Hepatocyte (in vitro differentiated cells): ENCODE measurements at regions not wholly inside any gene's neighbourhood (a gene's known extent, or its start where the extent isn't known, plus 50 kb on each side); places are given as distances from the start of the nearest gene placed in this dataset.

ENCODE experiments used
- DNase-seq: peaks from one replicate; pipeline ENCODE4 v3.0.0-alpha.2; 2016; ENCODE audit warnings: low spot score
- H2AFZ ChIP-seq: fragments of 200-600 bp; sonication (generic); 2 replicates; pipeline ENCODE4 v1.6.0; 2016; ENCODE audit warnings: antibody characterized with exemption, mild to moderate bottlenecking
- H3K27ac ChIP-seq: fragments of 200-600 bp; sonication (generic); 2 replicates; pipeline ENCODE4 v1.5.1; 2016; ENCODE audit warnings: mild to moderate bottlenecking
- H3K27me3 ChIP-seq: fragments of 200-600 bp; sonication (generic); 2 replicates; pipeline ENCODE4 v1.6.1; 2016
- H3K36me3 ChIP-seq: fragments of 200-600 bp; sonication (generic); replicated peaks from 2 replicates; pipeline ENCODE4 v1.5.1; 2016; ENCODE audit warnings: low read depth; ENCODE audit not compliant: insufficient read depth
- H3K4me1 ChIP-seq: fragments of 200-600 bp; sonication (generic); 2 replicates; pipeline ENCODE4 v1.5.1; 2016; ENCODE audit warnings: mild to moderate bottlenecking, moderate library complexity; ENCODE audit not compliant: insufficient read depth
- H3K4me2 ChIP-seq: fragments of 200-600 bp; sonication (generic); 2 replicates; pipeline ENCODE4 v1.6.0; 2016
- H3K4me3 ChIP-seq: fragments of 200-600 bp; sonication (generic); 2 replicates; pipeline ENCODE4 v1.5.1; 2016; ENCODE audit warnings: mild to moderate bottlenecking
- H3K79me2 ChIP-seq: fragments of 200-600 bp; sonication (generic); 2 replicates; pipeline ENCODE4 v1.6.0; 2017; ENCODE audit warnings: mild to moderate bottlenecking
- H3K9me2 ChIP-seq: fragments of 200-600 bp; sonication (generic); replicated peaks from 2 replicates; pipeline ENCODE4 v1.6.0; 2017; ENCODE audit warnings: mild to moderate bottlenecking; ENCODE audit not compliant: insufficient read depth
- H3K9me3 ChIP-seq: fragments of 200-600 bp; sonication (generic); 2 replicates; pipeline ENCODE4 v1.5.1; 2016; ENCODE audit warnings: low read depth, mild to moderate bottlenecking
- H4K20me1 ChIP-seq: fragments of 200-600 bp; sonication (generic); 2 replicates; pipeline ENCODE4 v1.6.0; 2016; ENCODE audit warnings: mild to moderate bottlenecking; ENCODE audit not compliant: insufficient read depth, poor library complexity, severe bottlenecking
- CTCF ChIP-seq: fragments of 200-600 bp; sonication (generic); IDR thresholded peaks from 2 replicates; pipeline ENCODE4 v1.5.1; 2016; ENCODE audit warnings: antibody characterized with exemption, mild to moderate bottlenecking; ENCODE audit not compliant: poor library complexity
- EZH2 ChIP-seq: fragments of 200-600 bp; sonication (generic); IDR thresholded peaks from 2 replicates; pipeline ENCODE4 v1.6.1; 2016; ENCODE audit warnings: antibody characterized with exemption, mild to moderate bottlenecking, borderline replicate concordance
- EZH2phosphoT487 ChIP-seq: fragments of 200-600 bp; sonication (generic); IDR thresholded peaks from one replicate; pipeline ENCODE4 v1.6.1; 2018; ENCODE audit warnings: antibody characterized with exemption, mild to moderate bottlenecking, low read depth, moderate library complexity; ENCODE audit not compliant: unreplicated experiment, severe bottlenecking
- WGBS: methylation state at CpG from one replicate; pipeline ENCODE4 v1.1.6; 2016; ENCODE audit warnings: low lambda C conversion rate; ENCODE audit errors: missing lambda C conversion rate; 5-methylcytosine and 5-hydroxymethylcytosine counted together

- no peak overlapping the region for H3K4me2 ChIP-seq
- H3K4me3 ChIP-seq = no peak overlapping the region
- WGBS = 68% methylated on average over 4 of the region's 4 CpGs
- H4K20me1 ChIP-seq = no peaks in the 10 kb centered on the region
- TF ChIP-seq CTCF = no peak
- TF ChIP-seq EZH2phosphoT487 = no peak
- no peak for TF ChIP-seq EZH2
- H3K4me1 ChIP-seq = no peaks in the 10 kb centered on the region
- H2AFZ ChIP-seq = no peak overlapping the region
- no peak for DNase-seq
- no peaks in the 10 kb centered on the region for H3K79me2 ChIP-seq
- no peaks in the 10 kb centered on the region for H3K27me3 ChIP-seq
- no peaks in the 10 kb centered on the region for H3K9me3 ChIP-seq
- H3K36me3 ChIP-seq = no peaks in the 10 kb centered on the region
- H3K9me2 ChIP-seq = no peaks in the 10 kb centered on the region
- H3K27ac ChIP-seq = no peak overlapping the region
These were observed 656.1 kb upstream of the RORB start for GRCh38 chr9:73841018-73841417.

- H3K27ac ChIP-seq = no peak overlapping the region
- H3K27me3 ChIP-seq = no peaks in the 10 kb centered on the region
- no peak for DNase-seq
- 87% methylated on average over 4 of the region's 4 CpGs for WGBS
- no peak overlapping the region for H2AFZ ChIP-seq
- H4K20me1 ChIP-seq = no peaks in the 10 kb centered on the region
- H3K36me3 ChIP-seq = no peaks in the 10 kb centered on the region
- H3K4me3 ChIP-seq = no peak overlapping the region
- H3K9me2 ChIP-seq = no peaks in the 10 kb centered on the region
- H3K4me1 ChIP-seq = no peaks in the 10 kb centered on the region
- H3K79me2 ChIP-seq = no peaks in the 10 kb centered on the region
- H3K4me2 ChIP-seq = no peak overlapping the region
- no peaks in the 10 kb centered on the region for H3K9me3 ChIP-seq
- no peak for TF ChIP-seq EZH2
- TF ChIP-seq CTCF = no peak
- TF ChIP-seq EZH2phosphoT487 = no peak
These were observed 653.0 kb upstream of the RORB start for GRCh38 chr9:73844135-73844534.

GRCh38 chr9:73845539-73845938 lies 651.6 kb upstream of the RORB start:
- no peaks in the 10 kb centered on the region for H3K79me2 ChIP-seq
- H3K27me3 ChIP-seq = no peaks in the 10 kb centered on the region
- TF ChIP-seq EZH2 (no peak), EZH2phosphoT487 (no peak), CTCF (no peak)
- no peaks in the 10 kb centered on the region for H3K4me1 ChIP-seq
- no peak overlapping the region for H3K4me2 ChIP-seq
- H4K20me1 ChIP-seq = no peaks in the 10 kb centered on the region
- no peak overlapping the region for H2AFZ ChIP-seq
- H3K4me3 ChIP-seq = no peak overlapping the region
- WGBS = 92% methylated on average over 2 of the region's 2 CpGs
- no peaks in the 10 kb centered on the region for H3K9me3 ChIP-seq
- H3K36me3 ChIP-seq = no peaks in the 10 kb centered on the region
- no peak for DNase-seq
- H3K9me2 ChIP-seq = no peaks in the 10 kb centered on the region
- no peak overlapping the region for H3K27ac ChIP-seq
